OCI-LY3 (cell line): ENCODE measurements at regions not wholly inside any gene's neighbourhood (a gene's known extent, or its start where the extent isn't known, plus 50 kb on each side); places are given as distances from the start of the nearest gene placed in this dataset.

Source experiments
- H2AFZ ChIP-seq: fragments of 200-600, 300-600 bp; shearing (Covaris generic); 2 replicates; pipeline ENCODE4 v1.6.0; 2014; ENCODE audit warnings: antibody characterized with exemption, low read depth, low read length
- H3K27ac ChIP-seq: fragments of 200-600, 300-600 bp; sonication (generic); 2 replicates; pipeline ENCODE4 v1.5.1; 2014; ENCODE audit warnings: mild to moderate bottlenecking, low read length, moderate library complexity, mixed read lengths
- H3K27me3 ChIP-seq: fragments of 200-600, 300-600 bp; sonication (generic); 2 replicates; pipeline ENCODE4 v1.6.1; 2014; ENCODE audit warnings: low read depth, low read length, mixed read lengths
- H3K36me3 ChIP-seq: fragments of 200-600, 300-600 bp; sonication (generic); replicated peaks from 2 replicates; pipeline ENCODE3; 2014; ENCODE audit warnings: low read depth, low read length, mixed read lengths
- H3K4me1 ChIP-seq: fragments of 300-600, 200-600 bp; sonication (generic); 2 replicates; pipeline ENCODE4 v1.6.1; 2014; ENCODE audit warnings: low read length, mixed read lengths
- H3K4me2 ChIP-seq: fragments of 200-600, 300-600 bp; sonication (generic); 2 replicates; pipeline ENCODE4 v1.6.1; 2014; ENCODE audit warnings: low read length, mixed read lengths
- H3K4me3 ChIP-seq: fragments of 300-600, 200-600 bp; sonication (generic); 2 replicates; pipeline ENCODE4 v1.5.1; 2014; ENCODE audit warnings: antibody characterized with exemption, mild to moderate bottlenecking, low read length, moderate library complexity
- H3K79me2 ChIP-seq: fragments of 300-600, 200-600 bp; shearing (Covaris generic); 2 replicates; pipeline ENCODE4 v1.6.1; 2014; ENCODE audit warnings: mild to moderate bottlenecking, low read length, mixed read lengths
- H3K9ac ChIP-seq: fragments of 300-600, 200-600 bp; shearing (Covaris generic); 2 replicates; pipeline ENCODE4 v1.6.0; 2014; ENCODE audit warnings: mild to moderate bottlenecking, low read length, moderate library complexity
- H3K9me3 ChIP-seq: fragments of 200-600, 300-600 bp; shearing (Covaris generic); 2 replicates; pipeline ENCODE4 v1.6.1; 2014; ENCODE audit warnings: low read length, mixed read lengths; ENCODE audit not compliant: insufficient read depth
- H4K20me1 ChIP-seq: fragments of 200-600, 300-600 bp; sonication (generic); 2 replicates; pipeline ENCODE4 v1.6.1; 2016; ENCODE audit warnings: low read length, mixed read lengths; ENCODE audit not compliant: insufficient read depth
- CTCF ChIP-seq: fragments of 200-600, 300-600 bp; sonication (generic); IDR thresholded peaks from 2 replicates; pipeline ENCODE4 v1.5.1; 2014; ENCODE audit warnings: antibody characterized with exemption, low read length, low read depth
- EZH2phosphoT487 ChIP-seq: fragments of 200-600 bp; shearing (Covaris generic); IDR thresholded peaks from 2 replicates; pipeline ENCODE4 v1.6.1; 2018; ENCODE audit warnings: antibody characterized with exemption, mixed run types, low read depth

GRCh38 chr4:187060551-187060950, 336.9 kb upstream of the FAT1 start:
- no peaks in the 10 kb centered on the region for H3K36me3 ChIP-seq
- no peak overlapping the region for H3K4me2 ChIP-seq
- H2AFZ ChIP-seq = no peak overlapping the region
- no peaks in the 10 kb centered on the region for H3K4me1 ChIP-seq
- H3K9ac ChIP-seq = no peak overlapping the region
- H3K9me3 ChIP-seq = no peaks in the 10 kb centered on the region
- no peak overlapping the region for H3K4me3 ChIP-seq
- no peak overlapping the region for H3K27ac ChIP-seq
- H4K20me1 ChIP-seq = no peaks in the 10 kb centered on the region
- no peaks in the 10 kb centered on the region for H3K79me2 ChIP-seq
- no peak for TF ChIP-seq CTCF
- no peak for TF ChIP-seq EZH2phosphoT487
- H3K27me3 ChIP-seq = no peaks in the 10 kb centered on the region

- H4K20me1 ChIP-seq = no peaks in the 10 kb centered on the region
- no peak overlapping the region for H3K4me3 ChIP-seq
- no peaks in the 10 kb centered on the region for H3K79me2 ChIP-seq
- H3K4me2 ChIP-seq = no peak overlapping the region
- no peaks in the 10 kb centered on the region for H3K4me1 ChIP-seq
- H3K9ac ChIP-seq = no peak overlapping the region
- H3K27me3 ChIP-seq = no peaks in the 10 kb centered on the region
- no peaks in the 10 kb centered on the region for H3K36me3 ChIP-seq
- no peak for TF ChIP-seq CTCF
- TF ChIP-seq EZH2phosphoT487 = no peak
- no peak overlapping the region for H3K27ac ChIP-seq
- no peak overlapping the region for H2AFZ ChIP-seq
- no peaks in the 10 kb centered on the region for H3K9me3 ChIP-seq
These were observed 339.6 kb upstream of the FAT1 start for GRCh38 chr4:187063251-187063650.

- Histone ChIP-seq H3K9me3 (no peaks in the 10 kb centered on the region), H3K4me3 (no peak overlapping the region)
These were observed 340.4 kb upstream of the FAT1 start for GRCh38 chr4:187064033-187064432.

GRCh38 chr4:187065396-187065795, 341.7 kb upstream of the FAT1 start:
- Histone ChIP-seq H3K4me1 (no peaks in the 10 kb centered on the region), H2AFZ (no peak overlapping the region), H3K36me3 (no peaks in the 10 kb centered on the region), H3K4me3 (no peak overlapping the region), H3K9ac (no peak overlapping the region), H3K4me2 (no peak overlapping the region), H3K27me3 (no peaks in the 10 kb centered on the region), H4K20me1 (no peaks in the 10 kb centered on the region), H3K27ac (no peak overlapping the region), H3K9me3 (no peaks in the 10 kb centered on the region), H3K79me2 (no peaks in the 10 kb centered on the region)
- TF ChIP-seq EZH2phosphoT487 (no peak), CTCF (no peak)

More at GRCh38 chr4:187064033-187064432, 340.4 kb upstream of the FAT1 start:
- Histone ChIP-seq H3K27ac (no peak overlapping the region), H3K4me2 (no peak overlapping the region), H3K9ac (no peak overlapping the region), H3K4me1 (no peaks in the 10 kb centered on the region), H3K27me3 (no peaks in the 10 kb centered on the region), H3K79me2 (no peaks in the 10 kb centered on the region), H4K20me1 (no peaks in the 10 kb centered on the region), H2AFZ (no peak overlapping the region), H3K36me3 (no peaks in the 10 kb centered on the region)
- no peak for TF ChIP-seq CTCF
- TF ChIP-seq EZH2phosphoT487 = no peak
